ENCODE measurements at regions not wholly inside any gene's neighbourhood (a gene's known extent, or its start where the extent isn't known, plus 50 kb on each side); places are given as distances from the start of the nearest gene placed in this dataset.
"Not testable (repeated sequence)": the region's sequence is repeated elsewhere in the genome, so short reads cannot be mapped to it uniquely, and the experiment has no call there.

DNA sequence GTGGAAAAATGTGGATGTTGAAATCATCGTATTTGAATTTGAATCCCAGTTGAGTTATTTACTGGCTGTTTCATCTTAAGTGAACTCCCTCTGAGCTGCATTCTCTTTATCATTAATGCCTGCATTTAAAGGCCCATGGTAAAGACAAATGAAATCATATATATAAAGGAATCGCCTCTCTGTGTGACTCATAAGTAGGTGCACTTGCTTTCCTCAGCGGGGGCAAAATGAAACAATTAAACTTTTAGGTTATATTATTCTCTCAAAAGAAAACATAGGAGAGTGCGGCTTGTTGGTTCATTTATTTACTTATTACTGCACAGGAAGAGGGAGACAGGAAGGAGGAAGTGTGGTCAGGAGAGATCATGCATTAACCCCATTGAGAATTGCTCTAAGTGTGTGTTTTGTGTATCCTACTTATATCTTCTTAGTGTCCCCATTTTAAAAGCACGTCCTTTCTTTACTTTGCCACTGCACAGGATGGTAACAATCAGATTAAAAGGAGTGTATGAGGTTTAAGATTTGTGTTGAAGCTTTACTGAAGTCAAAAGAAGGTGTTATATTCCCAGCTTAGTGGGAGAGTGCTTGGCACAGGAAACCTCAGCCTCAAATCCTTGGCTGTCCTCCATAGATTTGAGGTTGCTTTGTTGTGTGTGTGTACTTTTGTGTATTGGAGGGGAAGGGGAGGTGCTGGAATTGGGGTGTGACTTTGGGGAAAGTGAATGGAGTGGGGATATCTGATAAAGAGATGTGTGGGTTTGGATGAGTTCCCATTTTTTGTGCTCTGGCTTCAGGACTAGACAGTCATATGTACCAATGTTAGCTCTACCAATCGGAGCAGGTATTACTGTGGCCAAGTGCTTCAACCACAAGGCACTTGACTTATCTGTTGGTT lies 595.8 kb upstream of the NR2F2 start:
- DNase-seq: no peak

GRCh38 chr15:95737060-95737459 lies 593.4 kb upstream of the NR2F2 start:
- DNase-seq: no peak

GRCh38 chr15:95739131-95739530 lies 591.4 kb upstream of the NR2F2 start:
- no peak for DNase-seq

- DNase-seq: no peak
Observed at GRCh38 chr15:95741830-95742229, 588.7 kb upstream of the NR2F2 start.

- no peak for DNase-seq
Observed at GRCh38 chr15:95742256-95742655, 588.2 kb upstream of the NR2F2 start.

GRCh38 chr15:95742836-95743235 lies 587.7 kb upstream of the NR2F2 start:
- DNase-seq: no peak

GRCh38 chr15:95757171-95757570 lies 573.3 kb upstream of the NR2F2 start:
- DNase-seq: no peak

- DNase-seq: no peak
Observed at GRCh38 chr15:95758451-95758850, 572.0 kb upstream of the NR2F2 start.

GRCh38 chr15:95758851-95759250 lies 571.6 kb upstream of the NR2F2 start:
- no peak for DNase-seq

- no peak for DNase-seq
Observed at GRCh38 chr15:95760508-95760907, 570.0 kb upstream of the NR2F2 start.

GRCh38 chr15:95761501-95762165 lies 568.9 kb upstream of the NR2F2 start:
- DNase-seq: no peak

DNA sequence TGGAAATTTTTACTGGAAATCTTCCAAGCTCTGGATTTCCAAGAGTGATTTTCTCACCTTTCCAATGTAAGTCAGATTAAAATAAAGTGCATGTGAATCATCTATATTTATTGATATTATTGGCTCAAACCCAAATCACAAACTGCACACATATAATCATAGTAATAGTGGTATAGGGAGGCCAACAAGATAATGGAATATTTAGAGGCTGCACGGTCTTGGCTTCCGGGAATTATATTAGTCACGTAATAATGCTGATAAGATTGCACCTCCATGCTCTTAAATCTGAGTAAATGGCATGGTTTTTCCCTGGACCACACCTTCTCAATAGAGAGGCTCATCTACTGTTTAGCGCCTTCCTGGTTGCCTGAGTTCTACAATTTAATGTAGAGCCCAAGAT lies 567.1 kb upstream of the NR2F2 start:
- no peak for DNase-seq

DNA sequence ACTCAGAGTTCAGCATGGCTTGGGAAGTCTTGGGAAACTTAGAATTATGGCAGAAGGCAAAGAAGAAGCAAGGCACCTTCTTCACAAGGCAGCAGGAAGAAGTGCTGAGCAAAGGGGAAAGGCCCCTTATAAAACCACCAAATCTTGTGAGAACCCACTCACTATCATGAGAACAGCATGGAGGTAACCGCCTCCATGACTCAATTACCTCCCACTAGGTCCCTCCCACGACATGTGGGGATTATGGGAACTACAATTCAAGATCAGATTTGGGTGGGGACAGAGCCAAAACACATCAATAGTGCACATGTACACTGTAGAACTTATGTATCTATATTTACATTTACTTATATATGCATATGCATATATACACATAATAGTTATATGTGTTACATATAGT lies 565.3 kb upstream of the NR2F2 start:
- no peak for DNase-seq

DNA sequence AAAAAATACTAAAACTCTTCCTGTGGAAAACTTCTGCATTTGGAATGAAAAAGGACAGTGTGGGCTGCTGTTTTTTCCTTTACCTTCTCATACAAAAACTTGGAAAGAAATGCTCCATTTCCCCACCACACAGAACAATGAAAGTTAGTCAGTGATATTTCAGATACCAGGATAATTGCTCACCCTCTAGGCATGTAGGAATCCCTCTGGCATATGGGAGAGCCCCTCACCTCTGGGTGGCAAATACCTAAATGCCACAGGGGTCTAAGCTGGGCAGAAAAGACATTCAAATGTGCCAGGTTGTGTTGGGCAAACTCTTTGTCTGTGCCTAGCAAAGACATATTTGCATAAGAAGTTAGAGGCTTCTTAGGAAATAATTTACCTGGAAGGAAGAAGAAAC lies 560.3 kb upstream of the NR2F2 start:
- no peak for DNase-seq

DNA sequence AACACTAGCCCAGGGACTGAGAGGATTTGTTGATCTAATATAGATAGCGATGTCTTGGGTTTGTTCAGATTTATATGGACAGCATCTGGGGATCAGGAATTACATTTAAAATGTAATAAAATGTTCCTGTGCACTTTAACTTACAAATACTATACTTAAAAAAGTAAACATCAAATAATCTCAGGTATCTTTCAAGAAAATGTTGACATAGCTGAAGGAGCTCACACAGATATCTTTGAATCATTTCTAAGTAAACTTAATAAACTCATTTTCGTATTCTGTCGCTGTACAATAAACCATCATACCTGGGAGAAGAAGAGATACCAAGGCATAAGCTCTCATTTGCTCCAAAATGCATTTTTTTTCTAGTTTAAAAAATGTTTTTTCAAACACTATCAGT lies 557.5 kb upstream of the NR2F2 start:
- no peak for DNase-seq

GRCh38 chr15:95784508-95784907 lies 546.0 kb upstream of the NR2F2 start:
- no peak for DNase-seq

DNA sequence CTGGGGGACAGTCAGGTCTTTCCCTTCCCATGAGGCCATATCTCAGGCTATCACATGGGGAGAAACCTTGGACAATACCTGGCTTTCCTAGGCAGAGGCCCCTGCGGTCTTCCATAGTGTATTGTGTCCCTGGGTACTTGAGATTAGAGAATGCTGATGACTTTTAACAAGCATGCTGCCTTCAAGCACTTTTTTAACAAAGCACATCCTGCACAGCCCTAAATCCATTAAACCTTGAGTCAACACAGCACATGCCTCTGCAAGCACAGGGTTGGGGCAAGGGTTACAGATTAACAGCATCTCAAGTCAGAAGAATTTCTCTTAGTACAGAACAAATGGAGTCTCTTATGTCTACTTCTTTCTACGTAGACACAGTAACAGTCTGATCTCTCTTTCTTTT lies 545.2 kb upstream of the NR2F2 start:
- DNase-seq: not testable (repeated sequence)

- no peak for DNase-seq
Observed at GRCh38 chr15:95793231-95793630, 537.3 kb upstream of the NR2F2 start.

GRCh38 chr15:95795386-95795785 lies 535.1 kb upstream of the NR2F2 start:
- no peak for DNase-seq

DNA sequence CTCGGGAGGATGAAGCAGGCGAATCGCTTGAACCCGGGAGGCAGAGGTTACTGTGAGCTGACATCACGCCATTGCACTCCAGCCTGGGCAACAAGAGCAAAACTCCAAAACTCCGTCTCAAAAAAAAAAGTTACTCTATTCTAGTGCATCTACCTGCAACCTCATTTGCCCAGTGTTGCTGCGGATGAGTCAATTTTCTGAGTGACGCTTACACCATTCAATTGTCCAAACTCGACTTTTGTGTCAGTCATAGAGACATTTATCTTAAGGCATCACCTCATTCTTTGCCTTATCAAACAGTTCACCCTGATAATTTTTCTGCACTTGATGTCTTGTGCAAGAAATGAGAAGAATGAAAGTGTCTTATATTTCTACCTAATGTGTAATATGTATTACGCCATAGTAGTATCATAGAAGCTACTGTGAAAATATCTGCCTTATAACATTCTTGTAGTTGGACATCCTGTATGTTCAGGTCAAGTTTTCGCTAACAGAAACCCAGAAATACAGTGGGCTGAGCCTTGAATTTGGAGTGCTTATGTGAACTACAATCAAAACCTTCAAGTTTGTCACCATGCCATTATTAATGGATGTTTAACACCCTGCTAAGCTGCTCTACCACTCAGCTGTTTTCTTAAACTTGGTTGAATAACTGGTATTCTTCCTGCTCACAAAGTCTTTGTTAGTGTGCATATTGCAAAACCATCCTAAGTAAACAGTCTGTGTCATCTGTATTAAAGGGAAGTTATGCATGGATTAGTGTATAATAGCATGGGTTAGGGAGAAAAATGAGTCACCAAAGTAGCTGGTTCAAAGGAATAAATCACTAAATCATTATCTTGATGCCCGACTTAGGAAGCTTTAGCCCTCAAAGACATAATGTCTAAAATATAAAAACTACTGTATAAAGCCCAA lies 531.0 kb upstream of the NR2F2 start:
- DNase-seq: no peak

DNA sequence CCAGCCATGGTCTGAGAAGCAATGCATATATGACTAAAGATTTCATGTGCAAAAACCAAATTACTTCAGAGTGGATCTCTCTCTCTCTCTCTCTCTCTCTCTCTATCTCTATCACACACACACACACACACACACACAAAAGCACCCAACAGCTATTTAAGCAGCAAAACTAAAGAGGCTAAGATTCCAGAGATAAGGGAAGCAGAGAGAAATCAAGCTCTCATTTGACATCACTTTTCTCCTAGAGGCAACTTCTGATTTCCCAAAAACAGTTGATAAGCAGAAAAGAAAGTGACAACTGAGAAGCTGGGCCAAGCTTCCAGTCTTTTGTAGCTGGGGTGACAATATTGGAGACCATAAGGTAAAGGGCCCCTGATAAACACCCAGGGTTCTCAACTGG lies 526.0 kb upstream of the NR2F2 start:
- DNase-seq: no peak

DNA sequence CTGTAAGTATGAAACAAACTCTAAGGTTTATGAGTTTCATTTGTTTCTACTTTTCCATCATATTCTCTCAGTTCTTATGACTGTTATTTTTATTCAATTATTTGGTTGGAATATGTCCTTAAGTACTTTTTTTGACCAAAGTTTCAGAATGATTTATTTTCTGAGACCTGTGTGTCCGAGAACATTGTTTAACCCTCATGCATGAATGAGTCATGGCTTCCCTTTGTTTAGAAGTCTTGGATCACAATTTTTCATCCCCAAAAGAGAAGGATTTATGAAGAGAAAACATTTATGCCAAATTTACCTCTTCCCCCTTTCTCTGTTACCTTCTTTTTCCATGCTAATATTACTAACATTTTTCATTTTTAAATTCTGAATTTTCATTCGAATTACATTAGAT lies 518.0 kb upstream of the NR2F2 start:
- DNase-seq: no peak

DNA sequence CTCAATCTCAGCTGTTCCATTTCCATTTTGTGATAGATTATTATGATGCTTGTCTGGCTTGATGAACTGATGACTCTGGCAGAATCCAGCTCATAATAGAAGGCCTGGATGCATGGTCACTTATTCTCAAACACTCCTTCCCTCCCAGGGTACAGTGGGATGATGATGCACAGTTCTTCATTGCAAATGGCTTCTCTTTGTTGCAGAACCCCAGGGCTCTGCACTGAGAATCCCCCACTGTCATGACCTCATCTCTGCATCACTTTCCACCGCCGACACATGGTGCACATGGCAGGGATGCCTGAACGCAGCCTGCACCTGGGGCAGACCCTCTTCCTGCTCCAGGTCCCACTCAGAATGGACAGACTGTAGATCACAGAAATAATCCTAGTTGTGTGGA lies 515.6 kb upstream of the NR2F2 start:
- DNase-seq: no peak

Measured in activated T-cell treated with anti-CD3 and anti-CD28 coated beads for 4 hours (primary cell).